ENCODE measurements at regions not wholly inside any gene's neighbourhood (a gene's known extent, or its start where the extent isn't known, plus 50 kb on each side); places are given as distances from the start of the nearest gene placed in this dataset.
"Not testable (repeated sequence)": the region's sequence is repeated elsewhere in the genome, so short reads cannot be mapped to it uniquely, and the experiment has no call there.

- ChIA-PET CTCF (no interaction called here), POLR2A (no interaction called here)
- H3K4me1 Mint-ChIP-seq, result no peaks in the 10 kb centered on the region
- H3K36me3 Mint-ChIP-seq (ENCODE audit: low read depth), result no peaks in the 10 kb centered on the region
- H3K9me3 Mint-ChIP-seq, result no peaks in the 10 kb centered on the region
- DNase-seq (no peak), ATAC-seq (ENCODE audit: low read depth) (no peak)
- intact Hi-C loops (cut with micrococcal nuclease), result no loop called here
- no peak for TF ChIP-seq CTCF (IDR thresholded peaks at IDR 0.05)
- H3K27ac Mint-ChIP-seq, result no peak overlapping the region
- H3K4me3 Mint-ChIP-seq, result no peak overlapping the region
- no peaks in the 10 kb centered on the region for H3K27me3 Mint-ChIP-seq
Measured at GRCh38 chrX:82765811-82766210, 742.3 kb upstream of the POU3F4 start.

- POLR2A ChIA-PET, result no interaction called here
- CTCF ChIA-PET, result no interaction called here
- ATAC-seq (ENCODE audit: low read depth) (no peak), DNase-seq (no peak)
- Mint-ChIP-seq H3K4me3 (no peak overlapping the region), H3K9me3 (peaks cover 5% of the 10 kb centered on the region), H3K27me3 (no peaks in the 10 kb centered on the region), H3K36me3 (ENCODE audit: low read depth) (no peaks in the 10 kb centered on the region), H3K4me1 (no peaks in the 10 kb centered on the region), H3K27ac (no peak overlapping the region)
- TF ChIP-seq CTCF (IDR thresholded peaks at IDR 0.05), result no peak
- intact Hi-C loops (cut with micrococcal nuclease), result no loop called here
Measured at GRCh38 chrX:82775426-82775825, 732.7 kb upstream of the POU3F4 start.

- Mint-ChIP-seq H3K4me3 (no peak overlapping the region), H3K27ac (no peak overlapping the region), H3K4me1 (no peaks in the 10 kb centered on the region), H3K9me3 (no peaks in the 10 kb centered on the region), H3K36me3 (ENCODE audit: low read depth) (no peaks in the 10 kb centered on the region), H3K27me3 (no peaks in the 10 kb centered on the region)
- ChIA-PET POLR2A (no interaction called here), CTCF (no interaction called here)
- intact Hi-C loops (cut with micrococcal nuclease), result no loop called here
- DNase-seq, result no peak
- no peak for TF ChIP-seq CTCF (IDR thresholded peaks at IDR 0.05)
- ATAC-seq (ENCODE audit: low read depth), result no peak
Measured at GRCh38 chrX:82782014-82782413, 726.1 kb upstream of the POU3F4 start.

GRCh38 chrX:82812902-82813301 lies 695.2 kb upstream of the POU3F4 start:
- H3K4me3 Mint-ChIP-seq; ATAC-seq (ENCODE audit: low read depth); POLR2A ChIA-PET; H3K4me1 Mint-ChIP-seq; H3K36me3 Mint-ChIP-seq (ENCODE audit: low read depth); H3K9me3 Mint-ChIP-seq; CTCF ChIA-PET; intact Hi-C loops (cut with micrococcal nuclease); H3K27me3 Mint-ChIP-seq; H3K27ac Mint-ChIP-seq; DNase-seq: not testable (repeated sequence)

GRCh38 chrX:82813671-82814078 lies 694.4 kb upstream of the POU3F4 start:
- no peaks in the 10 kb centered on the region for H3K36me3 Mint-ChIP-seq (ENCODE audit: low read depth)
- no peak overlapping the region for H3K4me3 Mint-ChIP-seq
- H3K9me3 Mint-ChIP-seq, result no peaks in the 10 kb centered on the region
- H3K27me3 Mint-ChIP-seq, result no peaks in the 10 kb centered on the region
- TF ChIP-seq CTCF (IDR thresholded peaks at IDR 0.05), result no peak
- ChIA-PET CTCF (no interaction called here), POLR2A (no interaction called here)
- no peaks in the 10 kb centered on the region for H3K4me1 Mint-ChIP-seq
- H3K27ac Mint-ChIP-seq, result no peak overlapping the region
- intact Hi-C loops (cut with micrococcal nuclease), result no loop called here
- no peak for DNase-seq
- no peak for ATAC-seq (ENCODE audit: low read depth)

GRCh38 chrX:82816001-82816400 lies 692.1 kb upstream of the POU3F4 start:
- intact Hi-C loops (cut with micrococcal nuclease), result no loop called here
- ChIA-PET POLR2A (no interaction called here), CTCF (no interaction called here)
- Mint-ChIP-seq H3K27ac (no peak overlapping the region), H3K4me1 (no peaks in the 10 kb centered on the region), H3K4me3 (no peak overlapping the region), H3K27me3 (no peaks in the 10 kb centered on the region), H3K36me3 (ENCODE audit: low read depth) (no peaks in the 10 kb centered on the region), H3K9me3 (no peaks in the 10 kb centered on the region)
- DNase-seq (no peak), ATAC-seq (ENCODE audit: low read depth) (no peak)
- TF ChIP-seq CTCF (IDR thresholded peaks at IDR 0.05), result no peak

All from activated B cell treated with CpG ODN at 0.5 μM for 24 hours (primary cell).